ENCODE measurements at regions not wholly inside any gene's neighbourhood (a gene's known extent, or its start where the extent isn't known, plus 50 kb on each side); places are given as distances from the start of the nearest gene placed in this dataset.
"Not testable (repeated sequence)": the region's sequence is repeated elsewhere in the genome, so short reads cannot be mapped to it uniquely, and the experiment has no call there.

- DNase-seq (ENCODE audit: low read depth in 4 of 4, low spot score in 3 of 4) = no peak
These were observed 57.7 kb downstream of the SOX3 start for GRCh38 chrX:140447150-140447549.

GRCh38 chrX:140440876-140441275 lies 64.0 kb downstream of the SOX3 start:
- DNase-seq (ENCODE audit: low read depth in 4 of 4, low spot score in 3 of 4) = peak in 1 of 4 donors; percentile 1

- peak in 2 of 4 donors; percentile 6 to 8 for DNase-seq (ENCODE audit: low read depth in 4 of 4, low spot score in 3 of 4)
These were observed 65.4 kb downstream of the SOX3 start for GRCh38 chrX:140439476-140439875.

- no peak for DNase-seq (ENCODE audit: low read depth in 4 of 4, low spot score in 3 of 4)
These were observed 70.5 kb downstream of the SOX3 start for GRCh38 chrX:140434347-140434746.

GRCh38 chrX:140433582-140433981 lies 71.3 kb downstream of the SOX3 start:
- DNase-seq (ENCODE audit: low read depth in 4 of 4, low spot score in 3 of 4) = no peak

- DNase-seq (ENCODE audit: low read depth in 4 of 4, low spot score in 3 of 4) = no peak
These were observed 72.3 kb downstream of the SOX3 start for GRCh38 chrX:140432346-140433175.

- no peak for DNase-seq (ENCODE audit: low read depth in 4 of 4, low spot score in 3 of 4)
These were observed 73.3 kb downstream of the SOX3 start for GRCh38 chrX:140431521-140431920.

GRCh38 chrX:140425712-140426395 lies 79.0 kb downstream of the SOX3 start:
- DNase-seq (ENCODE audit: low read depth in 4 of 4, low spot score in 3 of 4) = no peak

- DNase-seq (ENCODE audit: low read depth in 4 of 4, low spot score in 3 of 4) = no peak
These were observed 82.4 kb downstream of the SOX3 start for GRCh38 chrX:140422501-140422900.

- DNase-seq (ENCODE audit: low read depth in 4 of 4, low spot score in 3 of 4) = not testable (repeated sequence)
These were observed 102.7 kb downstream of the SOX3 start for GRCh38 chrX:140402131-140402530.

- DNase-seq (ENCODE audit: low read depth in 4 of 4, low spot score in 3 of 4) = not testable (repeated sequence)
These were observed 108.5 kb downstream of the SOX3 start for GRCh38 chrX:140396326-140396725.

- no peak for DNase-seq (ENCODE audit: low read depth in 4 of 4, low spot score in 3 of 4)
These were observed 111.4 kb downstream of the SOX3 start for GRCh38 chrX:140393507-140393906.

- DNase-seq (ENCODE audit: low read depth in 4 of 4, low spot score in 3 of 4) = no peak
These were observed 113.6 kb downstream of the SOX3 start for GRCh38 chrX:140391313-140391712.

- DNase-seq (ENCODE audit: low read depth in 4 of 4, low spot score in 3 of 4) = peak in 1 of 4 donors; percentile 3
These were observed 115.5 kb downstream of the SOX3 start for GRCh38 chrX:140389331-140389730.

GRCh38 chrX:140362861-140363260 lies 142.0 kb downstream of the SOX3 start:
- DNase-seq (ENCODE audit: low read depth in 4 of 4, low spot score in 3 of 4) = no peak

GRCh38 chrX:140360924-140361323 lies 143.9 kb downstream of the SOX3 start:
- DNase-seq (ENCODE audit: low read depth in 4 of 4, low spot score in 3 of 4) = no peak

GRCh38 chrX:140360284-140360683 lies 144.6 kb downstream of the SOX3 start:
- no peak for DNase-seq (ENCODE audit: low read depth in 4 of 4, low spot score in 3 of 4)

- DNase-seq (ENCODE audit: low read depth in 4 of 4, low spot score in 3 of 4) = no peak
These were observed 148.9 kb downstream of the SOX3 start for GRCh38 chrX:140355922-140356321.

- DNase-seq (ENCODE audit: low read depth in 4 of 4, low spot score in 3 of 4) = no peak
These were observed 149.4 kb downstream of the SOX3 start for GRCh38 chrX:140355429-140355828.

GRCh38 chrX:140354431-140355120 lies 150.3 kb downstream of the SOX3 start:
- no peak for DNase-seq (ENCODE audit: low read depth in 4 of 4, low spot score in 3 of 4)

GRCh38 chrX:140346729-140347128 lies 158.1 kb downstream of the SOX3 start:
- DNase-seq (ENCODE audit: low read depth in 4 of 4, low spot score in 3 of 4) = no peak
